ENCODE measurements at regions not wholly inside any gene's neighbourhood (a gene's known extent, or its start where the extent isn't known, plus 50 kb on each side); places are given as distances from the start of the nearest gene placed in this dataset.
"Not testable (repeated sequence)": the region's sequence is repeated elsewhere in the genome, so short reads cannot be mapped to it uniquely, and the experiment has no call there.

GRCh38 chr7:76117306-76117991 is 69.5 kb downstream of the MDH2 start:
- DNase-seq, result not testable (repeated sequence)

- not testable (repeated sequence) for DNase-seq
Observed at GRCh38 chr7:76118253-76119036, 70.5 kb downstream of the MDH2 start.

- no peak for DNase-seq
Observed at GRCh38 chr7:76121044-76121443, 73.1 kb downstream of the MDH2 start.

- DNase-seq, result no peak
Observed at GRCh38 chr7:76122516-76123239, 74.8 kb downstream of the MDH2 start.

GRCh38 chr7:76123316-76123715 is 75.4 kb downstream of the MDH2 start:
- DNase-seq, result no peak

- no peak for DNase-seq
Observed at GRCh38 chr7:76125560-76125959, 76.1 kb upstream of the SRRM3 start.

- DNase-seq, result no peak
Observed at GRCh38 chr7:76126632-76127031, 75.1 kb upstream of the SRRM3 start.

- no peak for DNase-seq
Observed at GRCh38 chr7:76129366-76129765, 72.3 kb upstream of the SRRM3 start.

- DNase-seq, result no peak
Observed at GRCh38 chr7:76129836-76130235, 71.9 kb upstream of the SRRM3 start.

- DNase-seq, result peak; percentile 53
Observed at GRCh38 chr7:76130661-76131060, 71.0 kb upstream of the SRRM3 start.

- not testable (repeated sequence) for DNase-seq
Observed at GRCh38 chr7:76131887-76132286, 69.8 kb upstream of the SRRM3 start.

- no peak for DNase-seq
Observed at GRCh38 chr7:76133164-76133775, 68.4 kb upstream of the SRRM3 start.

GRCh38 chr7:76133839-76134238 is 67.9 kb upstream of the SRRM3 start:
- DNase-seq, result no peak

- not testable (repeated sequence) for DNase-seq
Observed at GRCh38 chr7:76135263-76135662, 66.4 kb upstream of the SRRM3 start.

GRCh38 chr7:76138577-76139313 is 63.0 kb upstream of the SRRM3 start:
- DNase-seq, result peak; percentile 64

GRCh38 chr7:76139670-76140069 is 62.0 kb upstream of the SRRM3 start:
- DNase-seq, result peak; percentile 55

GRCh38 chr7:76140259-76140658 is 61.4 kb upstream of the SRRM3 start:
- not testable (repeated sequence) for DNase-seq

- DNase-seq, result no peak
Observed at GRCh38 chr7:76142861-76143260, 58.8 kb upstream of the SRRM3 start.

GRCh38 chr7:76144664-76145270 is 56.9 kb upstream of the SRRM3 start:
- DNase-seq, result not testable (repeated sequence)

- DNase-seq, result no peak
Observed at GRCh38 chr7:76146374-76146773, 55.3 kb upstream of the SRRM3 start.

GRCh38 chr7:76148947-76149346 is 52.7 kb upstream of the SRRM3 start:
- not testable (repeated sequence) for DNase-seq

Measured in hematopoietic multipotent progenitor cell treated with erythropoietin and hydrocortisone succinate and interleukin-3 and kit ligand, for 4 days (in vitro differentiated cells).